ENCODE measurements at regions not wholly inside any gene's neighbourhood (a gene's known extent, or its start where the extent isn't known, plus 50 kb on each side); places are given as distances from the start of the nearest gene placed in this dataset.

DNA sequence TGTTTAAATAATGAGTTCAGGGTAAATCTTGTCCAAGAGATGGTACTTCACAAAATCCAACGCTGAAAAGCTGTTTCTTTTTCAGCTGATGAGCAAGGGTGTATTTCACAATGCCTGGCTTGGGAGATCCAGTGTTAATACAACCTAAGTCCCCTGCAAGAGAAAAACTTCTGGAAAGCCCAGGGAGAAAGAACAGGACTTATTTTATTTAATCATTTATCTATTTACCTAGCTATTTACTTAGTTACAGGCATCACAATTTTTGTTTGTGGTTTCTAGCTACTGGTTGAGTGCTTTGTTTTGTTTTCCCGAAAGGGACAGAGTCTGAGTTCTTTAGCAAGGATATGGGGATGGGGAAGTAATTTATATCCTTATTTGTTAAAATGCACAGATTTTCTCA, 598.2 kb upstream of the SYT4 start (continued):
- TF ChIP-seq, protein P1, sequence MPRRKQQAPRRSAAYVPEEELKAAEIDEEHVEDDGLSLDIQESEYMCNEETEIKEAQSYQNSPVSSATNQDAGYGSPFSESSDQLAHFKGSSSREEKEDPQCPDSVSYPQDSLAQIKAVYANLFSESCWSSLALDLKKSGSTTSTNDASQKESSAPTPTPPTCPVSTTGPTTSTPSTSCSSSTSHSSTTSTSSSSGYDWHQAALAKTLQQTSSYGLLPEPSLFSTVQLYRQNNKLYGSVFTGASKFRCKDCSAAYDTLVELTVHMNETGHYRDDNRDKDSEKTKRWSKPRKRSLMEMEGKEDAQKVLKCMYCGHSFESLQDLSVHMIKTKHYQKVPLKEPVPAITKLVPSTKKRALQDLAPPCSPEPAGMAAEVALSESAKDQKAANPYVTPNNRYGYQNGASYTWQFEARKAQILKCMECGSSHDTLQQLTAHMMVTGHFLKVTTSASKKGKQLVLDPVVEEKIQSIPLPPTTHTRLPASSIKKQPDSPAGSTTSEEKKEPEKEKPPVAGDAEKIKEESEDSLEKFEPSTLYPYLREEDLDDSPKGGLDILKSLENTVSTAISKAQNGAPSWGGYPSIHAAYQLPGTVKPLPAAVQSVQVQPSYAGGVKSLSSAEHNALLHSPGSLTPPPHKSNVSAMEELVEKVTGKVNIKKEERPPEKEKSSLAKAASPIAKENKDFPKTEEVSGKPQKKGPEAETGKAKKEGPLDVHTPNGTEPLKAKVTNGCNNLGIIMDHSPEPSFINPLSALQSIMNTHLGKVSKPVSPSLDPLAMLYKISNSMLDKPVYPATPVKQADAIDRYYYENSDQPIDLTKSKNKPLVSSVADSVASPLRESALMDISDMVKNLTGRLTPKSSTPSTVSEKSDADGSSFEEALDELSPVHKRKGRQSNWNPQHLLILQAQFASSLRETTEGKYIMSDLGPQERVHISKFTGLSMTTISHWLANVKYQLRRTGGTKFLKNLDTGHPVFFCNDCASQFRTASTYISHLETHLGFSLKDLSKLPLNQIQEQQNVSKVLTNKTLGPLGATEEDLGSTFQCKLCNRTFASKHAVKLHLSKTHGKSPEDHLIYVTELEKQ (tag by site-specific recombination; IDR thresholded peaks at IDR 0.05; ENCODE audit: borderline replicate concordance) = no peak
- no peak for TF ChIP-seq ZNF214 (tag by site-specific recombination; IDR thresholded peaks at IDR 0.05; ENCODE audit: borderline replicate concordance)
- no peak for TF ChIP-seq ZBTB21 (tag by site-specific recombination; IDR thresholded peaks at IDR 0.05)

DNA sequence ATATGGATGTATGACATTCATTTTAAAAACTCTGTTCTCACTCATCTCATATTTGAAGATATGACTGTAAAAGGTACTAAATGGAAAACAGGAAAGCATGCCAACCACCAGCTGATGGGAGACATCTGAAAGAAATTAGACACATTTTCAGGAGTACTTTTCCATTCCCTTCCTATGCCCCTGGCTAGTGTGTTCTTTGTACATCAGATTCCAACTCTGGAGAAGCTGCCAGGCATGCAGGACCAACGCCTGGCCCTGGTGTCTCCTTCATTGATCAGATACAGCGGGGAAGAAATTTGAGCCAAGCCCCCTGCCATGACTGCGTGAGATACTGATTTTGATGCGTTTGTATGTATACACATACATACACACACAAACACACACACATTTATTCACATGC, 599.0 kb upstream of the SYT4 start:
- TF ChIP-seq, protein P2, sequence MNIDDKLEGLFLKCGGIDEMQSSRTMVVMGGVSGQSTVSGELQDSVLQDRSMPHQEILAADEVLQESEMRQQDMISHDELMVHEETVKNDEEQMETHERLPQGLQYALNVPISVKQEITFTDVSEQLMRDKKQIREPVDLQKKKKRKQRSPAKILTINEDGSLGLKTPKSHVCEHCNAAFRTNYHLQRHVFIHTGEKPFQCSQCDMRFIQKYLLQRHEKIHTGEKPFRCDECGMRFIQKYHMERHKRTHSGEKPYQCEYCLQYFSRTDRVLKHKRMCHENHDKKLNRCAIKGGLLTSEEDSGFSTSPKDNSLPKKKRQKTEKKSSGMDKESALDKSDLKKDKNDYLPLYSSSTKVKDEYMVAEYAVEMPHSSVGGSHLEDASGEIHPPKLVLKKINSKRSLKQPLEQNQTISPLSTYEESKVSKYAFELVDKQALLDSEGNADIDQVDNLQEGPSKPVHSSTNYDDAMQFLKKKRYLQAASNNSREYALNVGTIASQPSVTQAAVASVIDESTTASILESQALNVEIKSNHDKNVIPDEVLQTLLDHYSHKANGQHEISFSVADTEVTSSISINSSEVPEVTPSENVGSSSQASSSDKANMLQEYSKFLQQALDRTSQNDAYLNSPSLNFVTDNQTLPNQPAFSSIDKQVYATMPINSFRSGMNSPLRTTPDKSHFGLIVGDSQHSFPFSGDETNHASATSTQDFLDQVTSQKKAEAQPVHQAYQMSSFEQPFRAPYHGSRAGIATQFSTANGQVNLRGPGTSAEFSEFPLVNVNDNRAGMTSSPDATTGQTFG (tag by site-specific recombination; IDR thresholded peaks at IDR 0.05; ENCODE audit: borderline replicate concordance) = no peak
- TF ChIP-seq MEIS1 (CRISPR knock-in tag; IDR thresholded peaks at IDR 0.05; ENCODE audit: borderline replicate concordance) (no peak), ZNF132 (tag by site-specific recombination; IDR thresholded peaks at IDR 0.05; ENCODE audit: borderline replicate concordance) (no peak), ZFP3 (tag by site-specific recombination; IDR thresholded peaks at IDR 0.05; ENCODE audit: low read depth) (no peak), ZNF473 (tag by site-specific recombination; IDR thresholded peaks at IDR 0.05) (no peak), ZFP69B (tag by site-specific recombination; IDR thresholded peaks at IDR 0.05) (no peak), ZNF777 (tag by site-specific recombination; IDR thresholded peaks at IDR 0.05; ENCODE audit: borderline replicate concordance) (no peak), ZNF292 (tag by site-specific recombination; IDR thresholded peaks at IDR 0.05; ENCODE audit: borderline replicate concordance, low read depth) (no peak), ZNF76 (tag by site-specific recombination; IDR thresholded peaks at IDR 0.05; ENCODE audit: borderline replicate concordance, low read depth) (no peak), SCRT1 (tag by site-specific recombination; IDR thresholded peaks at IDR 0.05; ENCODE audit: borderline replicate concordance) (no peak), ZNF624 (tag by site-specific recombination; IDR thresholded peaks at IDR 0.05) (no peak), ZFP41 (tag by site-specific recombination; IDR thresholded peaks at IDR 0.05; ENCODE audit: borderline replicate concordance) (no peak)
- TF ChIP-seq, protein P3, sequence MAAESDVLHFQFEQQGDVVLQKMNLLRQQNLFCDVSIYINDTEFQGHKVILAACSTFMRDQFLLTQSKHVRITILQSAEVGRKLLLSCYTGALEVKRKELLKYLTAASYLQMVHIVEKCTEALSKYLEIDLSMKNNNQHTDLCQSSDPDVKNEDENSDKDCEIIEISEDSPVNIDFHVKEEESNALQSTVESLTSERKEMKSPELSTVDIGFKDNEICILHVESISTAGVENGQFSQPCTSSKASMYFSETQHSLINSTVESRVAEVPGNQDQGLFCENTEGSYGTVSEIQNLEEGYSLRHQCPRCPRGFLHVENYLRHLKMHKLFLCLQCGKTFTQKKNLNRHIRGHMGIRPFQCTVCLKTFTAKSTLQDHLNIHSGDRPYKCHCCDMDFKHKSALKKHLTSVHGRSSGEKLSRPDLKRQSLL (tag by site-specific recombination; IDR thresholded peaks at IDR 0.05) = no peak
- TF ChIP-seq, protein P4, sequence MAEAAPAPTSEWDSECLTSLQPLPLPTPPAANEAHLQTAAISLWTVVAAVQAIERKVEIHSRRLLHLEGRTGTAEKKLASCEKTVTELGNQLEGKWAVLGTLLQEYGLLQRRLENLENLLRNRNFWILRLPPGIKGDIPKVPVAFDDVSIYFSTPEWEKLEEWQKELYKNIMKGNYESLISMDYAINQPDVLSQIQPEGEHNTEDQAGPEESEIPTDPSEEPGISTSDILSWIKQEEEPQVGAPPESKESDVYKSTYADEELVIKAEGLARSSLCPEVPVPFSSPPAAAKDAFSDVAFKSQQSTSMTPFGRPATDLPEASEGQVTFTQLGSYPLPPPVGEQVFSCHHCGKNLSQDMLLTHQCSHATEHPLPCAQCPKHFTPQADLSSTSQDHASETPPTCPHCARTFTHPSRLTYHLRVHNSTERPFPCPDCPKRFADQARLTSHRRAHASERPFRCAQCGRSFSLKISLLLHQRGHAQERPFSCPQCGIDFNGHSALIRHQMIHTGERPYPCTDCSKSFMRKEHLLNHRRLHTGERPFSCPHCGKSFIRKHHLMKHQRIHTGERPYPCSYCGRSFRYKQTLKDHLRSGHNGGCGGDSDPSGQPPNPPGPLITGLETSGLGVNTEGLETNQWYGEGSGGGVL (tag by site-specific recombination; IDR thresholded peaks at IDR 0.05) = no peak
- TF ChIP-seq, protein P5, sequence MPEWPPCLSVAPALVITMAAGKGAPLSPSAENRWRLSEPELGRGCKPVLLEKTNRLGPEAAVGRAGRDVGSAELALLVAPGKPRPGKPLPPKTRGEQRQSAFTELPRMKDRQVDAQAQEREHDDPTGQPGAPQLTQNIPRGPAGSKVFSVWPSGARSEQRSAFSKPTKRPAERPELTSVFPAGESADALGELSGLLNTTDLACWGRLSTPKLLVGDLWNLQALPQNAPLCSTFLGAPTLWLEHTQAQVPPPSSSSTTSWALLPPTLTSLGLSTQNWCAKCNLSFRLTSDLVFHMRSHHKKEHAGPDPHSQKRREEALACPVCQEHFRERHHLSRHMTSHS (tag by site-specific recombination; IDR thresholded peaks at IDR 0.05) = no peak
- H3K9me3 ChIP-seq (ENCODE audit: control insufficient read depth, insufficient read depth, low read depth, low read length) = no peaks in the 10 kb centered on the region
- H3K36me3 ChIP-seq (ENCODE audit: control insufficient read depth in 2 of 2, insufficient read depth in 1 of 2, low read length in 2 of 2) = no peaks in the 10 kb centered on the region
- H3K4me1 ChIP-seq (ENCODE audit: control insufficient read depth, insufficient read depth, low read length) = no peaks in the 10 kb centered on the region
- ChIA-PET CTCF (interaction anchor here (0.5 to 0.9 kb wide), 2 partner anchors 13 to 83 kb away, joined by 3 read pairs; no protein-coding TSS in a partner anchor), POLR2A (no interaction called here)
- no peak overlapping the region for H3K27ac ChIP-seq (ENCODE audit: extremely low read depth, low read depth, low read length)
- no peak overlapping the region for H3K4me3 ChIP-seq (ENCODE audit: low read depth, low read length)

Measured in HEK293 (cell line).